ENCODE measurements at regions not wholly inside any gene's neighbourhood (a gene's known extent, or its start where the extent isn't known, plus 50 kb on each side); places are given as distances from the start of the nearest gene placed in this dataset.

- H3K27ac ChIP-seq (ENCODE audit: low read length): no peak overlapping the region
- peaks cover 0 to 17% of the 10 kb centered on the region in 2 experiments for H3K27me3 ChIP-seq (replicated peaks in 1 of 2; ENCODE audit: control insufficient read depth in 2 of 2, extremely low read depth in 1 of 2, insufficient read depth in 2 of 2, low read length in 1 of 2)
- no peak overlapping the region for H3K4me3 ChIP-seq (ENCODE audit: control insufficient read depth in 1 of 2, extremely low read depth in 1 of 2, low read length in 1 of 2)
- ChIA-PET CTCF (no interaction called here), POLR2A (no interaction called here)
- H3K4me1 ChIP-seq (ENCODE audit: control insufficient read depth in 1 of 2, extremely low read depth in 1 of 2, insufficient read depth in 2 of 2, low read length in 2 of 2): no peaks in the 10 kb centered on the region
- no peak overlapping the region for H3K4me3 Mint-ChIP-seq
- peaks cover 3 to 6% of the 10 kb centered on the region in 2 donors for H3K27me3 Mint-ChIP-seq
- DNase-seq (no peak), ATAC-seq (replicated peaks in 1 of 4) (no peak)
- H3K4me1 Mint-ChIP-seq: no peaks in the 10 kb centered on the region
- H3K36me3 ChIP-seq (ENCODE audit: control insufficient read depth in 2 of 2, extremely low read depth in 1 of 2, insufficient read depth in 1 of 2, low read length in 1 of 2): no peaks in the 10 kb centered on the region
- 74% methylated on average over 5 of the region's 6 CpGs for WGBS (ENCODE audit: insufficient coverage)
- H3K9me3 ChIP-seq: no peaks in the 10 kb centered on the region
- no peaks in the 10 kb centered on the region for H3K36me3 Mint-ChIP-seq
- peaks cover 4 to 8% (median 5%) of the 10 kb centered on the region in 3 donors for H3K9me3 Mint-ChIP-seq
- H3K27ac Mint-ChIP-seq: no peak overlapping the region
Observed at GRCh38 chr12:124195567-124195942, 99.3 kb upstream of the RFLNA start.

- Histone ChIP-seq H3K36me3 (ENCODE audit: control insufficient read depth in 2 of 2, extremely low read depth in 1 of 2, insufficient read depth in 1 of 2, low read length in 1 of 2) (no peaks in the 10 kb centered on the region), H3K4me1 (ENCODE audit: control insufficient read depth in 1 of 2, extremely low read depth in 1 of 2, insufficient read depth in 2 of 2, low read length in 2 of 2) (no peaks in the 10 kb centered on the region), H3K27me3 (replicated peaks in 1 of 2; ENCODE audit: control insufficient read depth in 2 of 2, extremely low read depth in 1 of 2, insufficient read depth in 2 of 2, low read length in 1 of 2) (peaks cover 0 to 17% of the 10 kb centered on the region in 2 experiments), H3K27ac (ENCODE audit: low read length) (no peak overlapping the region), H3K4me3 (ENCODE audit: control insufficient read depth in 1 of 2, extremely low read depth in 1 of 2, low read length in 1 of 2) (no peak overlapping the region), H3K9me3 (no peaks in the 10 kb centered on the region)
- H3K27ac Mint-ChIP-seq: no peak overlapping the region
- H3K27me3 Mint-ChIP-seq: peaks cover 3 to 6% of the 10 kb centered on the region in 2 donors
- ChIA-PET POLR2A (no interaction called here), CTCF (no interaction called here)
- H3K9me3 Mint-ChIP-seq: peaks cover 4 to 10% (median 5%) of the 10 kb centered on the region in 3 donors
- no peak overlapping the region for H3K4me3 Mint-ChIP-seq
- WGBS (ENCODE audit: insufficient coverage): 86% methylated on average over 1 of the region's 7 CpGs
- no peak for ATAC-seq (replicated peaks in 1 of 4)
- H3K36me3 Mint-ChIP-seq: no peaks in the 10 kb centered on the region
- no peaks in the 10 kb centered on the region for H3K4me1 Mint-ChIP-seq
- no peak for DNase-seq
Observed at GRCh38 chr12:124196236-124196635, 98.7 kb upstream of the RFLNA start.

- H3K9me3 ChIP-seq: no peaks in the 10 kb centered on the region
- ATAC-seq (replicated peaks in 1 of 4): no peak
Observed at GRCh38 chr12:124201248-124201647, 93.6 kb upstream of the RFLNA start.

GRCh38 chr12:124203176-124203575, 91.7 kb upstream of the RFLNA start:
- no peak for ATAC-seq (replicated peaks in 1 of 4)
- WGBS (ENCODE audit: insufficient coverage): 76% methylated on average over 3 of the region's 5 CpGs
- Mint-ChIP-seq H3K9me3 (peaks cover 4 to 23% (median 4%) of the 10 kb centered on the region in 3 donors), H3K4me3 (no peak overlapping the region), H3K27ac (no peak overlapping the region), H3K27me3 (peaks cover 9 to 19% of the 10 kb centered on the region in 2 donors), H3K4me1 (no peaks in the 10 kb centered on the region), H3K36me3 (no peaks in the 10 kb centered on the region)
- peaks cover 0 to 14% of the 10 kb centered on the region in 2 experiments for H3K27me3 ChIP-seq (replicated peaks in 1 of 2; ENCODE audit: control insufficient read depth in 2 of 2, extremely low read depth in 1 of 2, insufficient read depth in 2 of 2, low read length in 1 of 2)
- H3K27ac ChIP-seq (ENCODE audit: low read length): no peak overlapping the region
- DNase-seq: no peak
- no peak overlapping the region for H3K4me3 ChIP-seq (ENCODE audit: control insufficient read depth in 1 of 2, extremely low read depth in 1 of 2, low read length in 1 of 2)
- no peaks in the 10 kb centered on the region for H3K4me1 ChIP-seq (ENCODE audit: control insufficient read depth in 1 of 2, extremely low read depth in 1 of 2, insufficient read depth in 2 of 2, low read length in 2 of 2)
- no peaks in the 10 kb centered on the region for H3K36me3 ChIP-seq (ENCODE audit: control insufficient read depth in 2 of 2, extremely low read depth in 1 of 2, insufficient read depth in 1 of 2, low read length in 1 of 2)
- ChIA-PET CTCF (no interaction called here), POLR2A (no interaction called here)
- no peaks in the 10 kb centered on the region for H3K9me3 ChIP-seq

More at GRCh38 chr12:124201248-124201647, 93.6 kb upstream of the RFLNA start:
- WGBS (ENCODE audit: insufficient coverage): no CpG with 5 or more reads among the region's 1 CpG
- Histone ChIP-seq H3K27me3 (replicated peaks in 1 of 2; ENCODE audit: control insufficient read depth in 2 of 2, extremely low read depth in 1 of 2, insufficient read depth in 2 of 2, low read length in 1 of 2) (peaks cover 0 to 13% of the 10 kb centered on the region in 2 experiments), H3K27ac (ENCODE audit: low read length) (no peak overlapping the region), H3K4me3 (ENCODE audit: control insufficient read depth in 1 of 2, extremely low read depth in 1 of 2, low read length in 1 of 2) (no peak overlapping the region), H3K4me1 (ENCODE audit: control insufficient read depth in 1 of 2, extremely low read depth in 1 of 2, insufficient read depth in 2 of 2, low read length in 2 of 2) (no peaks in the 10 kb centered on the region), H3K36me3 (ENCODE audit: control insufficient read depth in 2 of 2, extremely low read depth in 1 of 2, insufficient read depth in 1 of 2, low read length in 1 of 2) (no peaks in the 10 kb centered on the region)
- H3K9me3 Mint-ChIP-seq: peaks cover 6 to 29% (median 8%) of the 10 kb centered on the region in 3 donors
- peaks cover 3 to 16% of the 10 kb centered on the region in 2 donors for H3K27me3 Mint-ChIP-seq
- DNase-seq: no peak
- no peak overlapping the region for H3K27ac Mint-ChIP-seq
- H3K36me3 Mint-ChIP-seq: no peaks in the 10 kb centered on the region
- H3K4me1 Mint-ChIP-seq: no peaks in the 10 kb centered on the region
- CTCF ChIA-PET: no interaction called here
- no peak overlapping the region for H3K4me3 Mint-ChIP-seq
- POLR2A ChIA-PET: no interaction called here

GRCh38 chr12:124205405-124205804, 89.5 kb upstream of the RFLNA start:
- CTCF ChIA-PET: no interaction called here
- H3K27me3 Mint-ChIP-seq: peaks cover 13 to 24% of the 10 kb centered on the region in 2 donors
- H3K36me3 Mint-ChIP-seq: no peaks in the 10 kb centered on the region
- Histone ChIP-seq H3K4me3 (ENCODE audit: control insufficient read depth in 1 of 2, extremely low read depth in 1 of 2, low read length in 1 of 2) (no peak overlapping the region), H3K36me3 (ENCODE audit: control insufficient read depth in 2 of 2, extremely low read depth in 1 of 2, insufficient read depth in 1 of 2, low read length in 1 of 2) (no peaks in the 10 kb centered on the region), H3K27me3 (replicated peaks in 1 of 2; ENCODE audit: control insufficient read depth in 2 of 2, extremely low read depth in 1 of 2, insufficient read depth in 2 of 2, low read length in 1 of 2) (peaks cover 0 to 17% of the 10 kb centered on the region in 2 experiments), H3K9me3 (no peaks in the 10 kb centered on the region), H3K27ac (ENCODE audit: low read length) (no peak overlapping the region), H3K4me1 (ENCODE audit: control insufficient read depth in 1 of 2, extremely low read depth in 1 of 2, insufficient read depth in 2 of 2, low read length in 2 of 2) (no peaks in the 10 kb centered on the region)
- DNase-seq (no peak), ATAC-seq (replicated peaks in 1 of 4) (no peak)
- POLR2A ChIA-PET: interaction anchor here in 1 of 2 donors (0.6 kb wide), 1 partner anchor 607 kb away, joined by 3 read pairs; no protein-coding TSS in a partner anchor
- WGBS (ENCODE audit: insufficient coverage): no CpG with 5 or more reads among the region's 2 CpGs
- H3K4me3 Mint-ChIP-seq: no peak overlapping the region
- peaks cover 4 to 23% (median 4%) of the 10 kb centered on the region in 3 donors for H3K9me3 Mint-ChIP-seq
- no peaks in the 10 kb centered on the region for H3K4me1 Mint-ChIP-seq
- H3K27ac Mint-ChIP-seq: no peak overlapping the region

- H3K36me3 ChIP-seq (ENCODE audit: control insufficient read depth in 2 of 2, extremely low read depth in 1 of 2, insufficient read depth in 1 of 2, low read length in 1 of 2): no peaks in the 10 kb centered on the region
- DNase-seq (no peak), ATAC-seq (replicated peaks in 1 of 4) (no peak)
- Mint-ChIP-seq H3K36me3 (no peaks in the 10 kb centered on the region), H3K9me3 (peaks cover 4 to 17% (median 8%) of the 10 kb centered on the region in 3 donors), H3K27me3 (peaks cover 13 to 15% of the 10 kb centered on the region in 2 donors), H3K27ac (no peak overlapping the region), H3K4me1 (no peaks in the 10 kb centered on the region), H3K4me3 (no peak overlapping the region)
- H3K27ac ChIP-seq (ENCODE audit: low read length): no peak overlapping the region
- ChIA-PET CTCF (no interaction called here), POLR2A (no interaction called here)
- WGBS (ENCODE audit: insufficient coverage): no CpG with 5 or more reads among the region's 1 CpG
- H3K4me3 ChIP-seq (ENCODE audit: control insufficient read depth in 1 of 2, extremely low read depth in 1 of 2, low read length in 1 of 2): no peak overlapping the region
- H3K27me3 ChIP-seq (replicated peaks in 1 of 2; ENCODE audit: control insufficient read depth in 2 of 2, extremely low read depth in 1 of 2, insufficient read depth in 2 of 2, low read length in 1 of 2): peaks cover 0 to 11% of the 10 kb centered on the region in 2 experiments
- no peaks in the 10 kb centered on the region for H3K4me1 ChIP-seq (ENCODE audit: control insufficient read depth in 1 of 2, extremely low read depth in 1 of 2, insufficient read depth in 2 of 2, low read length in 2 of 2)
- no peaks in the 10 kb centered on the region for H3K9me3 ChIP-seq
Observed at GRCh38 chr12:124207049-124207448, 87.8 kb upstream of the RFLNA start.

GRCh38 chr12:124207617-124208016, 87.3 kb upstream of the RFLNA start:
- POLR2A ChIA-PET: no interaction called here
- Mint-ChIP-seq H3K4me1 (no peaks in the 10 kb centered on the region), H3K27ac (no peak overlapping the region), H3K9me3 (peaks cover 4 to 17% (median 8%) of the 10 kb centered on the region in 3 donors), H3K4me3 (no peak overlapping the region), H3K27me3 (peaks cover 13 to 15% of the 10 kb centered on the region in 2 donors), H3K36me3 (no peaks in the 10 kb centered on the region)
- ATAC-seq (replicated peaks in 1 of 4) (no peak), DNase-seq (no peak)
- no peaks in the 10 kb centered on the region for H3K4me1 ChIP-seq (ENCODE audit: control insufficient read depth in 1 of 2, extremely low read depth in 1 of 2, insufficient read depth in 2 of 2, low read length in 2 of 2)
- no peaks in the 10 kb centered on the region for H3K36me3 ChIP-seq (ENCODE audit: control insufficient read depth in 2 of 2, extremely low read depth in 1 of 2, insufficient read depth in 1 of 2, low read length in 1 of 2)
- H3K4me3 ChIP-seq (ENCODE audit: control insufficient read depth in 1 of 2, extremely low read depth in 1 of 2, low read length in 1 of 2): no peak overlapping the region
- WGBS (ENCODE audit: insufficient coverage): 82% methylated on average over 8 of the region's 15 CpGs
- CTCF ChIA-PET: no interaction called here
- no peak overlapping the region for H3K27ac ChIP-seq (ENCODE audit: low read length)
- peaks cover 0 to 11% of the 10 kb centered on the region in 2 experiments for H3K27me3 ChIP-seq (replicated peaks in 1 of 2; ENCODE audit: control insufficient read depth in 2 of 2, extremely low read depth in 1 of 2, insufficient read depth in 2 of 2, low read length in 1 of 2)
- H3K9me3 ChIP-seq: no peaks in the 10 kb centered on the region

Data from T-cell (primary cell).